ENCODE measurements at regions not wholly inside any gene's neighbourhood (a gene's known extent, or its start where the extent isn't known, plus 50 kb on each side); places are given as distances from the start of the nearest gene placed in this dataset.

GRCh38 chr9:99531313-99531712 lies 290.4 kb upstream of the NR4A3 start:
- TF ChIP-seq EZH2 (IDR thresholded peaks at IDR 0.05; ENCODE audit: borderline replicate concordance, low read depth, low read length, severe bottlenecking), result no peak
- no peak for TF ChIP-seq CTCF (IDR thresholded peaks at IDR 0.05; ENCODE audit: borderline replicate concordance, extremely low read depth, low read length, poor library complexity, severe bottlenecking)

All from DND-41 (cell line).